ENCODE measurements at regions not wholly inside any gene's neighbourhood (a gene's known extent, or its start where the extent isn't known, plus 50 kb on each side); places are given as distances from the start of the nearest gene placed in this dataset.

GRCh38 chr2:38477006-38477405 lies 99.9 kb upstream of the ATL2 start:
- Histone ChIP-seq H3K9me2 (replicated peaks; ENCODE audit: control insufficient read depth, low read length) (no peaks in the 10 kb centered on the region), H3K36me3 (ENCODE audit: control insufficient read depth, low read length) (no peaks in the 10 kb centered on the region), H3K4me3 (ENCODE audit: low read length) (no peak overlapping the region), H3F3A (ENCODE audit: control insufficient read depth, insufficient read depth) (no peaks in the 10 kb centered on the region), H4K20me1 (ENCODE audit: control insufficient read depth, insufficient read depth, low read depth, low read length) (no peaks in the 10 kb centered on the region), H3K27ac (ENCODE audit: low read depth, low read length) (no peak overlapping the region), H3K27me3 (ENCODE audit: control insufficient read depth, low read length) (no peaks in the 10 kb centered on the region), H3K9me3 (ENCODE audit: control insufficient read depth, insufficient read depth, low read length) (peaks cover 12% of the 10 kb centered on the region), H3K4me2 (ENCODE audit: low read length) (no peak overlapping the region), H3K79me2 (ENCODE audit: control insufficient read depth, low read length) (no peaks in the 10 kb centered on the region), H3K4me1 (ENCODE audit: control insufficient read depth, low read length) (no peaks in the 10 kb centered on the region)
- TF ChIP-seq CTCF (IDR thresholded peaks at IDR 0.05; ENCODE audit: low read depth, low read length, poor library complexity, severe bottlenecking): no peak
- TF ChIP-seq EZH2phosphoT487 (IDR thresholded peaks at IDR 0.05; ENCODE audit: borderline replicate concordance, low read length): no peak

- no peaks in the 10 kb centered on the region for H3K27me3 ChIP-seq (ENCODE audit: control insufficient read depth, low read length)
- H3K4me3 ChIP-seq (ENCODE audit: low read length): no peak overlapping the region
- H3K36me3 ChIP-seq (ENCODE audit: control insufficient read depth, low read length): no peaks in the 10 kb centered on the region
- H3K9me2 ChIP-seq (replicated peaks; ENCODE audit: control insufficient read depth, low read length): no peaks in the 10 kb centered on the region
- no peak overlapping the region for H3K4me2 ChIP-seq (ENCODE audit: low read length)
- no peaks in the 10 kb centered on the region for H3F3A ChIP-seq (ENCODE audit: control insufficient read depth, insufficient read depth)
- H3K79me2 ChIP-seq (ENCODE audit: control insufficient read depth, low read length): no peaks in the 10 kb centered on the region
- no peaks in the 10 kb centered on the region for H3K4me1 ChIP-seq (ENCODE audit: control insufficient read depth, low read length)
- peaks cover 7% of the 10 kb centered on the region for H3K9me3 ChIP-seq (ENCODE audit: control insufficient read depth, insufficient read depth, low read length)
- H3K27ac ChIP-seq (ENCODE audit: low read depth, low read length): no peak overlapping the region
- TF ChIP-seq EZH2phosphoT487 (IDR thresholded peaks at IDR 0.05; ENCODE audit: borderline replicate concordance, low read length): no peak
- TF ChIP-seq CTCF (IDR thresholded peaks at IDR 0.05; ENCODE audit: low read depth, low read length, poor library complexity, severe bottlenecking): no peak
- no peaks in the 10 kb centered on the region for H4K20me1 ChIP-seq (ENCODE audit: control insufficient read depth, insufficient read depth, low read depth, low read length)
Measured at GRCh38 chr2:38475567-38475881, 98.5 kb upstream of the ATL2 start.

- Histone ChIP-seq H3K9me3 (ENCODE audit: control insufficient read depth, insufficient read depth, low read length) (peaks cover 1% of the 10 kb centered on the region; the same call in 1 of the 2 replicates), H4K20me1 (ENCODE audit: control insufficient read depth, insufficient read depth, low read depth, low read length) (no peaks in the 10 kb centered on the region), H3K27me3 (ENCODE audit: control insufficient read depth, low read length) (0 out of 2 replicates have a peak, but pooled peaks cover 4% of the 10 kb centered on the region), H3K9me2 (replicated peaks; ENCODE audit: control insufficient read depth, low read length) (no peaks in the 10 kb centered on the region), H3K79me2 (ENCODE audit: control insufficient read depth, low read length) (no peaks in the 10 kb centered on the region), H3K4me3 (ENCODE audit: low read length) (no peak overlapping the region), H3K4me2 (ENCODE audit: low read length) (no peak overlapping the region), H3K4me1 (ENCODE audit: control insufficient read depth, low read length) (no peaks in the 10 kb centered on the region), H3K27ac (ENCODE audit: low read depth, low read length) (no peak overlapping the region), H3K36me3 (ENCODE audit: control insufficient read depth, low read length) (no peaks in the 10 kb centered on the region), H3F3A (ENCODE audit: control insufficient read depth, insufficient read depth) (no peaks in the 10 kb centered on the region)
- TF ChIP-seq CTCF (IDR thresholded peaks at IDR 0.05; ENCODE audit: low read depth, low read length, poor library complexity, severe bottlenecking) (no peak), EZH2phosphoT487 (IDR thresholded peaks at IDR 0.05; ENCODE audit: borderline replicate concordance, low read length) (no peak)
Measured at GRCh38 chr2:38474715-38475566, 97.9 kb upstream of the ATL2 start.
